Epithelial cell of prostate (primary cell): ENCODE measurements at regions not wholly inside any gene's neighbourhood (a gene's known extent, or its start where the extent isn't known, plus 50 kb on each side); places are given as distances from the start of the nearest gene placed in this dataset.

Experiments
- DNase-seq: peaks from one replicate; pipeline ENCODE4 v3.0.0-alpha.2; 2011; ENCODE audit warnings: low read depth, low spot score
- H3K27ac ChIP-seq: fragments of 450-650 bp; 2 replicates; pipeline ENCODE4 v1.5.1; 2017; ENCODE audit warnings: mild to moderate bottlenecking

DNA sequence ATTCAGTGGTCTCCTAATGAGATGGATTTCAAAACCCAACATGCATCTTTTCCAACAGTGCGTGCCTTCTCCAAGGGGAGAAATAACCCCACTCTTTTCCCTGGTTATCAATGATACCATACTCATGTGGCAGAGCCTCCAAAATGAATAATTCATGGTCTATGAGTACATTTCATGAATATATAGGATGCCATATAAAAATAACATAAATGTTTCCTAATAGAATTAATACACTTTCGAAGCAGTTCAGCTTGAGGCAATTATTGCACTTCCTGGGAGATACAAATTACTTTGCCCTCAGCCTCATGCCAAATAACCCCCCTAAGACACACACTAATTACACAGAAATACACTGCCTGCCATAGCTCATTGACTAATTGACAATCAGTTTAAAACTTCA is 318.6 kb downstream of the ZSWIM6 start:
- DNase-seq, result no peak
- no peak overlapping the region for H3K27ac ChIP-seq

DNA sequence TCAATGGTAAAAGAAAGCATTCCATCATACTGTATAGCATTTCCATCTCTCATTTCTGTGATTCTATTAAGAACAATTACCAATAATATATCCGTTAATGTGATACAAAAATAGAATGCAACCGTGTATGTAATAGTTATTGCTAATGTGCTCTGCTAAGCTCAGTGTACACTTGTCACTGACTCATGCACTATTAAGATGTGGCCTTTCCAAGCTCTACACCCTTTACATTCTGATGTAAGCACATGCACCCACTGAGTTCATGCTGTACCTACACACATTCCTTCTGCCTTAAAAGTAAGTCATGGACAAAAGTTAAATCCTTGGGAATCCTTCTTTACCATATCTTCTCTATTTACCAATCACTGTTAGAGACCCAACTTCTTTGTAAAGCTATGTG is 319.1 kb downstream of the ZSWIM6 start:
- no peak overlapping the region for H3K27ac ChIP-seq
- no peak for DNase-seq

DNA sequence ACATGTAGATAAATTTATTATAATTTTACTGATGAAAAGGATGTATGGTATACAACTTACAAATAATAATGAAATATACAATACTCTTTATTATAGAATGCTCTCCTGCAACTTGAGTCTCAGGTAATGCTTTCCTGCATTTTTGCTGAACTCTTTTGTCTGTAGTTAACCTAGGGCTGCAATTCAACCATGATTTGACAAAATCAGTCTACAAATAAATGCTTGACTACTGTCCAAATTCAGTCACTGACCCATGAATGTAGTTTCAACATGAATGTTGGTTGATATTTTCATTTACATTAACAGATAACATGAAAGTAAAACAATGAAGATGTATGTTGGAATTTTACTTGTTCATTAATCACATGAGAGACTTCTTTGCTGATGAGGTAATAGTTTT is 320.9 kb downstream of the ZSWIM6 start:
- H3K27ac ChIP-seq, result no peak overlapping the region
- no peak for DNase-seq

DNA sequence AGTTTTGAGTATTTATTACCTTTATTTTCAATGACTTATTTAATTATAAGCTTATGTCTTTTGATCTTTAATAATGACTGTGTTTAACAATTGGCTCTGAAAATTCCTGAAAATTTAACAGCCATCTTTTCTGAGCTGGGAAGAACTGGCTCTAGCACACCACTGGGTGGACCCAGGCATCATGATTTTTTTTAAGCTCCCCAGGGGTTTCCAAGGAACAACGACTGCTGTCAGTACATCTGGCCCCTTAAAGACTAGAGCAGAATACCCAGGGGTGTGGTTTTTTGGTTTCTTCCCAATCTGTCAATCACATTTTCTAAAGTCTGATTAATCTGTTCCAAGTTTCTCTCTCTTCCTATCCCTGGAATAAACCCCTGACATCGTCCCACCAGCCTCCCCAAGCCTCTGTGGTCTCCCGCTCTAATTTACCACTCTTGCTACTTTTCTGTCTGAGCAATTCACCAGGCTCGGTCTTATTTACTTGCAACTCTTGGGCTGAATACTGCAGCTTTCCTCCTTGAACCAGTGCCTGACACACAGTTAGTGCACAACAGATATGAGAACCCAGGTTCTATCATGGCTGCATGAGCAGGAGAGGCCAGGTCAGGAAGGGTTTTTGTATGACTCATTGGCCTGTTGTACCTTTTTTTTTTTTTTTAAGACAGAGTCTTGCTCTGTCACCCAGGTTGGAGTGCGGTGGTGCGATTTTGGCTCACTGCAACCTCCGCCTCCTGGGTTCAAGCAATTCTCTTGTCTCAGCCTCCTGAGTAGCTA is 321.9 kb downstream of the ZSWIM6 start:
- no peak overlapping the region for H3K27ac ChIP-seq
- DNase-seq, result no peak

DNA sequence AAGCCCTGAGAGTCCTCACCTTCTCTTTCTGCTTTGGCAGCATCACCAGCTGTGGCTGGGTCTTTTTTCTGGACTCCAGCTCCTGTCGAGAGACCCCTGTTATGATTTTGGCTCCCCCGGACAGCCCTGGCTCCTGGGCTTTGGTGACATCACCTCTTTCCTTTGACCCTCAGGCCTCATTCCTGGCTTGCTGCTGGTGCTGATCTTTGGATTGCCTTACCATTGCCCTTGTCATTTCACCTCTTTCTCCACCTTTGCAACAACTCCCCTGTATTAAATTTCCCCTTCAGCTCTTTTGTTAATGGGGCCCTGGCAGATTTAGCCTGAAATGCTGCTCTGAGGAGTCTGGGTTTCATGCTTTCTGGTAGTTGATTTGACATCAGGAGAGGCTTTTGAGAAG is 322.8 kb downstream of the ZSWIM6 start:
- DNase-seq, result no peak
- H3K27ac ChIP-seq, result no peak overlapping the region

DNA sequence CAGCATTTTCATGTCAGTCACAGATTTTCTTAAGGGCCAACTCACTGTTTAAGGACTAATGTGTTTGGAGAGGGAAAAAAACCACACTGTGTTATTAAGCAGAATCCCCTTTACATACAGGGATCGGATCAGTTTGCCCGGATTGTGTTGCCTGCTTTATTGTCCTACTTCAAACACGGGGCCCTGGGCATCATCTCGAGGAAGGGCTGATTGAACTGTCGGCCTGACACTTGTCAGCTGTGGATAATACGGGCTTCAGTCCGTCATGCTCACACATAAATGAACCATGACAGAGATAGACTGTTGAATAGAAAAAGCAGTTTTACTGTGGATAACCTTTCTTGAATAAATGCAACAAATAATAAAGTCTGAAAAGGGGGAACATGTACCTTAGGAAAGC is 325.0 kb downstream of the ZSWIM6 start:
- no peak overlapping the region for H3K27ac ChIP-seq
- no peak for DNase-seq

DNA sequence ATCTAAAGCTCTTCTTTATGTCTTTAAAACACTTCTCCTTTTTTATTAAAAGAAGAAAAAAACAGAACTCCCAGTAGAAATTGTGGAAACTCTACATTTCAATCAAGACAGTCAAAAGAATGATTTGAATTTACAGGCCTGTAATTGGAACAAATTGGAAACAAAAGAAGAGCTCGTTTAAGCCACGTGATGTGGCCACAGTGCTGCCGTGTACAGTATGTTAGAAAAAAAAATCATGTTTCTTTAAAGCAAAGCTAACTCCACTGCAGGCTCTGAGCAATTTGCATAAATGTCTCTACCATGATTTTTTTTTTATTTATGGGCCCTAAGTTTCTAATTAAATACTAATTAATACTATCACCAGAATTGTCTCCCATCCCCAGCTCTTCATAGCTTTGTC is 325.6 kb downstream of the ZSWIM6 start:
- no peak for DNase-seq
- H3K27ac ChIP-seq, result no peak overlapping the region

DNA sequence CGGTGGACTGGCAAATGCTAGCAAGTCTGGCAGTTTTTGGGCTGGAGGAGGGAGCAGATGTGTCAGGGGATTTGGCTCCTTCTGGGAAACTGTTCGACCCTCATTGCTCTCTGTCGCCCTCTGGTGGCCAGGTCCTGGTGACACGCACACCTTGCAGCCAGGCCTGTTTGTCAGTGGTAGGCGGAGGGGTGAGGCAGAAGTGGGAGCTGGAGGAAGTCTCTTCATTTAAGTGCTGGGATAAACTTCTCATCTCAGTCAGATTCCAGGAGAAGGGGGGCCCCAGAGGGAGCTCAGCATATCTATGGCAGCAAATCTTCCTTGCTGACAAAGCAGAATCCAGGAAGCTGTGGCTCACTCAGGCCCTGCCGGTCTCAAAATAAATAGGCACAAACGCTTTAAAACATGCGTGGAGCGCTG is 326.5 kb downstream of the ZSWIM6 start:
- no peak overlapping the region for H3K27ac ChIP-seq
- DNase-seq, result no peak

DNA sequence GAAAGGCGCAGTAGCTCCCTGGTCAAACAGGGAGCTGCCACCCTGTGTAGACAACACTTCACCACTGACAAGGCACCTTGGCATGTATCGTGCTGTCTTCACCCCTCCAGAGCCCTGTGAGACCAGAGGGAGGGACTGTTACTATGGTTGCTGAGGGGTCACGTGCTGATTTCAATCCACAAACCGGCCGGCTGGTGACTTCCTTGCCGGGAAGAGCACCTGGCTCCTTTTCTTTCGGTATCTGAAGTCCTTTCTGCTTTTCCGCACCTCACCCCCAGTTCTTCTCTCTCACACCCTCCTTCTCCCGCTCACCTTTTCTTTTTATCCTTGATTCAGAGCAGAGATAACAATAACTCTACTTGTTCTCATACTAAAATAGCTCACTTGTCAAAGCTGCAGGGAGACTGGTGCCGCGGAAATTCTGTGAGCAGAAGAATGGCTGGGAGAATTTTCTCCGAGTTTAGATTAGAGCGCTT is 327.2 kb downstream of the ZSWIM6 start:
- no peak overlapping the region for H3K27ac ChIP-seq
- no peak for DNase-seq

DNA sequence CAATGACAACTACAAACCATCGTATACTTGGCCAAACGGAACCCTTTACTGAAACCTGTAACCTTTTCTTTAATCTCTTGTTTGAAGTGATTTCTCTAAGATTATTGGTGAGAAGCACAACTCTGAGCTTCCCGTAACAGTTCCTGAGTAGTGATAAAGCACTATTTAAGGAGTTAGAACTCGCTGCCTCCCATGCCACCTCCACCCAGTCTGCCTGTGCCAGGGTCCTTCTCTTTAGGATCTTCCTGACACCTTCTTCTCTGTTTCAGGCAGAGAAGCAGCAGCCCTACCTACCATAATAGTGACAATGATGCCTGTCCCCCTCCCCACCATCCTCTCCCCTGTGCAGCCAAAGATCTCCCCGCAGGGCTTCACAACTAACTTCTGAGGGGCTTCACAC is 330.6 kb downstream of the ZSWIM6 start:
- no peak for DNase-seq
- no peak overlapping the region for H3K27ac ChIP-seq

DNA sequence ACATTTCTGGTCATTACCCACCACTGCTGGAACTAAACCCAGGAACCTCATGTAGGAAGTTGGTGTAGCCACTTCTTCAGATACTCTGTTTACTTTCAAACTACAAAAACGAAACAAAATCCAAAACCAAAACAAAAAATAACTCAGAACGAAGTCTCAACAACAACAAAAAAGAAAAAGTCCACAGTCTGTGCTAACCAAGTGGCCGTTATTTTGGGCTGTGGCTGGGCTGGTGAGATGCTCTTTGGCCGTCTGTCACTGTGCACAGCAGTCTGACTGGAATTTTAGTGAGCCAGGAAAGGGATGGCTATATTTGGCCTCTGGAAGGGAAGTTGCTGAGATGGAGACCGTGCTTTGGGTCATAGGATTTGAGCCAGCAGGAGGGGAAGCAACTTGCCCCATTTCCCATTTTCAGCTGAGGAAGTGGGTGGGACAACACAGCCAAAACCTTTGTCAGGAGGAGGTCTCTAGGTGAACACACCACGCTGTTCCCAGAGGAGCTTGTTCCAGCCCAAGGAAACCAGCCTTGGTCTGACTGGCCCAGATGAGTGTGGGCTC is 334.1 kb downstream of the ZSWIM6 start:
- no peak for DNase-seq

DNA sequence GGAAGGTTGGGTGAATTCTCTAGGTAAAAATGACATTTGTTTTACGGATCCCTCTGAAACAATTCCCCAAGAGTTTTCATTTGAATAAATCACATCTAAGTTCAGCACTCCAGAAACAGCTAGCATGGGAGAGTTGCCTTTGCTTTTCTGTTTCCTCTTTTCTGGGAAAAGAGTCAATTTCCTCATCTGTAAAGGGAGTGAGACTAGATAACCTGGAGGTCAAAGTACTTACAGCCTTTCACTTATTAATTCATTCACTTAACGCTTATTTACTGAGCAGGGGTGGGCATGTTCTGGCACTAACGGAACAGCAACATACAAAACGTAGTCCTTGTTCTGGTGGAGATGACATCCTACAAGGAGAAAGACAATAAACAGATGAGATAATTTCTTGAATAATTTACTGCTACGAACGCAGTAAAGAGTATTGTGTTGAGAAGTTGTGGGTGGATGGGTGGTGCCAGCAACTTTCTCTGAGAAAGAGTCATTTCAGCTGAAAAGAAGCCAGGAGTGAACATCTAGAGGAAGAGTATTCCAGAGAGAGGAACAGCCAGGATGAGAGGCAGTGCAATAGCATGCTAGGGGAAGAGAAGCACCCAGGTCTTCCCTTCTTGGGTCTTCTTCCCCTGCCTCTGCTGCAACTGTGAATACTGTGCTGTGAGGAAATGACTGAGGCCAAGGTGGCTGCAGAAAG is 335.6 kb downstream of the ZSWIM6 start:
- DNase-seq, result no peak
- H3K27ac ChIP-seq, result no peak overlapping the region

More for the DNA sequence above, 334.1 kb downstream of the ZSWIM6 start:
- no peak overlapping the region for H3K27ac ChIP-seq

DNA sequence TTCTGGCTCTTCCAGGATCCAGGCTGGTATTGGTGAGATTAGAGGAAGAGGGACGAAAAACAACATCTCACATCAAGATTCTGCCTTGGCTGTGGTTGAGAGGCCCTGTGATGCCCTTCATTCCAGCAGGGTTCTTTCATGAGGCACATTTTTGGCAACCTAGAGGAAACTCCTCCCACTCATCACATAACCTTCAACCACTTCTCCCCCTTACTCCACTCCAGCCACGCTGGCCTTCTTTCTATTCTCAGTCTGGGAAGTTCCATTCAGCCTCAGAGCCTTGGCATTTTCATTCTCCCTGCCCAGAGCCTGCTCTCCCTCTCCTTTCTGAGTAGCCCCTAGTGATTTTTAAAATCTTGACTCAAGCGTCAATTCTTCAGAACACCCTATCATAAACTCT is 337.5 kb downstream of the ZSWIM6 start:
- DNase-seq, result no peak
- H3K27ac ChIP-seq, result no peak overlapping the region

DNA sequence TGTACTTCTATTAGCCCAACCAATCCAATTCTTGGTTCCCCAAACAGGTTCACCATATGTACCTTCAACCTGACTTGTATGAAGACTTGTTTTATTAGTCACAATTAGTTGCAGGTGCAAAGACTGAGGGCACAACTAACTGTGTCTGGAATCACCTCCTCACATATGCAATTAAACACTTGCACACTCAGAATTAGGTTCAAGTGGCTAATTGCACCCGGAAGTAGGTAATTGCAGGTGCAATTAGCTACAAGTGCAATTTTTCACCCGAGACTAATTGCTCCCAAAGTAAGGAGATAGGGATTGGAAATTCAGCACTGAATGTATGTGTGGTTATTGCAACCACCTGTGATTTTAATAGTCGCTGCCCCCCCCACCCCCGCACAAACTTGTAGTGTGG is 338.9 kb downstream of the ZSWIM6 start:
- DNase-seq, result no peak
- H3K27ac ChIP-seq, result no peak overlapping the region

DNA sequence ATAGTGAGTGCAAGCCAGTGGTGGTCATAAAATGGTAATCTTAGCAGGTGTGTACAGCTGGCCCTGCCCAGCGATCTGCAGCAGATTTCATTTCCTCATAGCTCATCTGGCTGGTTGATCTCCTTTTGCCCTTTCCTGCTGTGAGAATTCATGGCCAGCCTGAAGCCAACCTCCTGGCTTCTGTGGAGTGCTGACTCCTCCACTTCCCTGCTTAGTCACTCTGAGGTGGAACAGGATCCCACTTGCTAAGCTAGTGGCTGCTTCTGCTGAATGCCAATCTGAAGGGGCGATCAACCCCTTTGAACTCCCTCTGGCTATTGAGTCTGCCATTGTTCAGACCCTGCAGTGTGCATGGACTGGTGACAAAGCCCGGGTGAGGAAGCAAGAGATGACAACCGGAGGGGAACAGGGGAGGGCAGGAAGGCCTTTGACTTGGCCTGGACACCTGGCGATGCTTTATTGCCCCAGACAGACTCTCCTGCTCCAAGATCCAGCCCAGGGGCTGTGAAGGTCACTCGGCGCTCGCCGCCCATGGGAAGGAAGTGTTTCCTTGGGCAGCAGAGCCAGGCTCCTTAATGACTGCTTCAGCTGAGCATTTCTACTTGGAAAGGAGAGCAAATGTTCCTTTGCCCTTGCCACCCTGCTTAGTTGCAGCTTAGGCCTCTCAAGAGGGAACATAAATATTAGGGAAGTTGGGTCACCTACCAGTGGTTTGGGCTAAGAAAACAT is 341.1 kb downstream of the ZSWIM6 start:
- DNase-seq, result peak; percentile 75

DNA sequence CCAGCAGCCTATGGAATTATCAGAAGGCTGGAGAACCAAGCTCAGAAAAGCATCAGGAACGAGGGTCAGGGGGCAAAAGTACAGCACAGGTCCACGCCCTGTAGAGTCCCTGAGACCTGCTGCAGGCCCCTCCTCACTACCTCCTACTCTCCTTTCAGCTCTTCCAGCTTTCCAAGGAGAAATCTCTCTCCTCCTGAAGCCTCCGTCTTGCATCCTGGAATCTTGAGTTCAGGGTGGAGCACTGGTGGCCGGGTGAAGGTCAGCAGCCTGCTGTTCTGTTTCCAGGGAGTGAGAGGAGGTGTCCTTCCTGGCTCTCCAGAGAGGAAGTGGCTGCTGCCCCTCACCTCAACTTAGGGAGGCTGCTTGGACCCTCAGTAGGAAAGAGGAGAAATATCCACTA is 342.3 kb downstream of the ZSWIM6 start:
- DNase-seq, result no peak
- H3K27ac ChIP-seq, result no peak overlapping the region

More for the DNA sequence above, 341.1 kb downstream of the ZSWIM6 start:
- H3K27ac ChIP-seq, result peak overlapping the region; percentile 12

DNA sequence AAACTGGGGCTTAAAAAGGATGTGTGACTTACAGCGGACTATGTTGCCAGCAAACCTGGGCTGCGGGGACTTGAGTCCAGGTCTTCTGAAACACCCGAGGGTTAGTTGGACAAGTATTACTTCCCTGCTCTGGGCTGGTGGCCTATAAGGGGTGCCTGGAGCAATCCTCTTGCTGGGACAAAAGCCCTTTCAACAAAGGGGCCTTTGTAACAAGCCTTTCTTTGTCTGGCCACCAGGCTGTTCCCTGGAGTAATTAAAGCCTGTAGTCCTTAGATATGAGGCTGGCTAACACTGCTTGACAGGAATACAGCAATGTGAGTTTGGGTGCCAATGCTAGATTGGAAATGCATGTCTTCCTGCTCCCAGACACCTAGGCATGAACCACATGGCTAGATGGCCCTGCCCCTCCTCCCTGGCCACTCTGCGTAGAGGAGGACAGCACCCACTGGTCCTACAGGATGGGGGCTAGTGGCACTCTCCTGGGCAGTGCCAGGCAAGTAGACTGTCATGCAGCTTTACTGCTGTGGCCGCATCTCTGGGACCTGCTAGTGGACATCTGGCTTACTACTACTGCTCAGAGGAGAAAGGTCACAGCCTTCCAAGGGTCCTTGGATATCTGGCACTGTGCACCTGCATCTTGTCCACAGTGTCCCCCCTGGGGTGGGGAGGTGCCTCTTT is 343.1 kb downstream of the ZSWIM6 start:
- no peak for DNase-seq
- no peak overlapping the region for H3K27ac ChIP-seq

DNA sequence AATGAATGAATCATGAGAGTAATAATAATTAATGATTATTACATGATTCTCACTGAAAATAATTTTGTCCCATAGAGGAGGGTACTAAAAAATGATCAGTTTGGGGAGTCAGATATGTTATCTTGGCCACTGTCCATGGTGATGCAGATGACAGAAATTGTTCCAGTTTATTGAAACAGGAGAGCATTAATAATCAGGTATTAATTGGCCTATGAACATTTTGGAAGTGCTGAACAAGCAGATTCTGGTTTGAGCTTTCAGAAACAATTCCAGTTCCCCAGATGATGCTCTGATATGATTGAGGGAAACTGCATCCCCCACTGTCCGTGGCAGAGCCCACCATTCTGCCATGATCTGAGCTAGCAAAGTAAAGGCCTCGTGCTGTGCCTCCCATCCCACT is 345.2 kb downstream of the ZSWIM6 start:
- no peak overlapping the region for H3K27ac ChIP-seq

DNA sequence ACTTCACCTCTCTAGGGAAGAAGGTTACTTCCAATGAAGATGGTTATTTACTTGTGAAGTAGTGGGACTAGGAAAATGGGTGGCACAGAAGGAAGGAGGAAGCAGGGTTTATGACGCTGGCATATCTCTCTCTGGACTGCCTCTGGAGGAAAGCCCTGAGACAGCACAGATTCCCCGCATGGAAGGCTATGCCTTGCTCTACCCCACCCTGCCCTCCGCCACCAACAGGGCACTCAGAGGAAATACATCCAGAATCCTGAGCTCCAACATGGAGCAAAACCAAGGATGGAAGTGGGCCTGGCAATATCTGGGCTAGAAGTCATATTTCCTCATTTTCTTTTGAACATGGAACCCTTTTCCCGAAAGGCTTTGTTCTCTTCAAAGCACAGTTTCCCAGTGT is 346.9 kb downstream of the ZSWIM6 start:
- H3K27ac ChIP-seq, result no peak overlapping the region
- no peak for DNase-seq

More for the DNA sequence above, 345.2 kb downstream of the ZSWIM6 start:
- no peak for DNase-seq

DNA sequence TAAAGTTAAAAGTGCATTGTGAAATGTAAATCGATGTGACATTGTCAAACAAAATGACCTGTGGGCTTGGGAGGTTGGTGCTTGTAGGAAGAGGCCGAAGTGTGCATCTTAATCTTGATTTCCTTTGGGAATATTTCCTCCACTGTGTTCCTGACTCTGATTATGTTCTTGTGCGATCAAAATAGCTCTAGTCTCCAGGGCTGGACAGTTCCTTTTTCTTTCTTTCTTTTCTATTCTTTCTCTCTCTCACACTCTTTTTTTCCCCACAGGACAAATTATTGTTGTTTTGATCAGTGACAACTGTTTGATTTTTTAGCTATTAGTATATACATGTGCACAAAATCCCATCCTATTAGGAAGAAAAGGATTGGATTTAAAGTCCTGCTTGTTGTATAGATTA is 347.5 kb downstream of the ZSWIM6 start:
- DNase-seq, result no peak
- no peak overlapping the region for H3K27ac ChIP-seq
